ENCODE measurements at regions not wholly inside any gene's neighbourhood (a gene's known extent, or its start where the extent isn't known, plus 50 kb on each side); places are given as distances from the start of the nearest gene placed in this dataset.

GRCh38 chr5:5551499-5551898 is 129.0 kb downstream of the ICE1 start:
- no peak for DNase-seq (ENCODE audit: low read depth)
- no peak for TF ChIP-seq CTCF (IDR thresholded peaks at IDR 0.05; ENCODE audit: control insufficient read depth, extremely low read depth, insufficient read depth)
- no peak overlapping the region for H3K4me3 ChIP-seq (ENCODE audit: low read depth, low read length)

GRCh38 chr5:5546408-5546807 is 123.9 kb downstream of the ICE1 start:
- no peak overlapping the region for H3K4me3 ChIP-seq (ENCODE audit: low read depth, low read length)
- no peak for DNase-seq (ENCODE audit: low read depth)
- no peak for TF ChIP-seq CTCF (IDR thresholded peaks at IDR 0.05; ENCODE audit: control insufficient read depth, extremely low read depth, insufficient read depth)

- no peak for DNase-seq (ENCODE audit: low read depth)
- no peak overlapping the region for H3K4me3 ChIP-seq (ENCODE audit: low read depth, low read length)
These were observed 121.7 kb downstream of the ICE1 start for GRCh38 chr5:5544094-5544663.

DNA sequence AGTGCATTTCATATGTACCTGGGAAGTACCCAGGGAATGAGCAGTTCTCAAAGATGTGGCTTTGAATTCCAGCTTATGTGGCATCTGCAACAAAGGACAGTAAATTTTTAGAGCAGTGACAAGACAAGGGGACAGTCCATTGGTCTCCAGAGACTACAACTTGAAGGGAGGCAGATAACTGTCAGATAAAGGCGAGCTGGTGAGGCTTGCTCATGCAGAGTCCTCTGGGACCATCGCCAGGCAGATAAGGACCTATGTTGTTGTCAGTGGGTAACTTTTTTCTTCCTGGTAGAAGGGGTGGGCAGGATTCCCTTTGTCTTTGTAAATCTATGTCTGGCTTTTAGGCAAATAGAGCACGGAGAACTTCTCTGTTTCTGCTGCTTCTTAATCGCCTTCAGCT is 120.2 kb downstream of the ICE1 start:
- no peak for TF ChIP-seq CTCF (IDR thresholded peaks at IDR 0.05; ENCODE audit: control insufficient read depth, extremely low read depth, insufficient read depth)
- no peak overlapping the region for H3K4me3 ChIP-seq (ENCODE audit: low read depth, low read length)
- no peak for DNase-seq (ENCODE audit: low read depth)

More at GRCh38 chr5:5544094-5544663, 121.7 kb downstream of the ICE1 start:
- TF ChIP-seq CTCF (IDR thresholded peaks at IDR 0.05; ENCODE audit: control insufficient read depth, extremely low read depth, insufficient read depth), result no peak

- no peak overlapping the region for H3K4me3 ChIP-seq (ENCODE audit: low read depth, low read length)
- no peak for TF ChIP-seq CTCF (IDR thresholded peaks at IDR 0.05; ENCODE audit: control insufficient read depth, extremely low read depth, insufficient read depth)
- no peak for DNase-seq (ENCODE audit: low read depth)
These were observed 117.6 kb downstream of the ICE1 start for GRCh38 chr5:5540065-5540464.
